ENCODE measurements at regions not wholly inside any gene's neighbourhood (a gene's known extent, or its start where the extent isn't known, plus 50 kb on each side); places are given as distances from the start of the nearest gene placed in this dataset.
"Not testable (repeated sequence)": the region's sequence is repeated elsewhere in the genome, so short reads cannot be mapped to it uniquely, and the experiment has no call there.

GRCh38 chr1:94769551-94769950 lies 50.6 kb upstream of the SLC44A3 start:
- DNase-seq = no peak

GRCh38 chr1:94768036-94768435 lies 52.1 kb upstream of the SLC44A3 start:
- no peak for DNase-seq

GRCh38 chr1:94765958-94766357 lies 54.2 kb upstream of the SLC44A3 start:
- no peak for DNase-seq

- no peak for DNase-seq
Observed at GRCh38 chr1:94759188-94759587, 61.0 kb upstream of the SLC44A3 start.

GRCh38 chr1:94757931-94758330 lies 62.2 kb upstream of the SLC44A3 start:
- DNase-seq = no peak

GRCh38 chr1:94755675-94756074 lies 64.5 kb upstream of the SLC44A3 start:
- DNase-seq = no peak

- not testable (repeated sequence) for DNase-seq
Observed at GRCh38 chr1:94755016-94755415, 65.1 kb upstream of the SLC44A3 start.

GRCh38 chr1:94754570-94754969 lies 65.6 kb upstream of the SLC44A3 start:
- DNase-seq = no peak

GRCh38 chr1:94754095-94754494 lies 66.1 kb upstream of the SLC44A3 start:
- DNase-seq = no peak

- no peak for DNase-seq
Observed at GRCh38 chr1:94753171-94753972, 66.8 kb upstream of the SLC44A3 start.

GRCh38 chr1:94751483-94751882 lies 68.7 kb upstream of the SLC44A3 start:
- not testable (repeated sequence) for DNase-seq

- DNase-seq = no peak
Observed at GRCh38 chr1:94746635-94747525, 73.3 kb upstream of the SLC44A3 start.

GRCh38 chr1:94745742-94746141 lies 74.4 kb upstream of the SLC44A3 start:
- no peak for DNase-seq

GRCh38 chr1:94743862-94744261 lies 76.3 kb upstream of the SLC44A3 start:
- DNase-seq = no peak

GRCh38 chr1:94741996-94742395 lies 78.2 kb upstream of the SLC44A3 start:
- no peak for DNase-seq

GRCh38 chr1:94741510-94741909 lies 78.6 kb upstream of the SLC44A3 start:
- no peak for DNase-seq

- DNase-seq = no peak
Observed at GRCh38 chr1:94739521-94740061, 80.6 kb upstream of the SLC44A3 start.

- no peak for DNase-seq
Observed at GRCh38 chr1:94738371-94738770, 81.8 kb upstream of the SLC44A3 start.

GRCh38 chr1:94737124-94737998 lies 82.8 kb upstream of the SLC44A3 start:
- no peak for DNase-seq

GRCh38 chr1:94736549-94736948 lies 83.6 kb upstream of the SLC44A3 start:
- DNase-seq = no peak

GRCh38 chr1:94736073-94736472 lies 84.1 kb upstream of the SLC44A3 start:
- no peak for DNase-seq

All from NCI-H748 treated with DMSO at 0.1 percent for 48 hours (cell line).